NT2/D1 (cell line): ENCODE measurements at regions not wholly inside any gene's neighbourhood (a gene's known extent, or its start where the extent isn't known, plus 50 kb on each side); places are given as distances from the start of the nearest gene placed in this dataset.

Source experiments
- DNase-seq: peaks from one replicate; pipeline ENCODE4 v3.0.0-alpha.2; 2011; ENCODE audit warnings: low read depth, low spot score
- H3K27me3 ChIP-seq: 2 replicates; pipeline ENCODE4 v1.6.0; 2011; ENCODE audit warnings: mild to moderate bottlenecking; ENCODE audit not compliant: insufficient read length, insufficient read depth
- H3K36me3 ChIP-seq: 2 replicates; pipeline ENCODE4 v1.6.1; 2011; ENCODE audit warnings: mild to moderate bottlenecking, low read length, mixed read lengths; ENCODE audit not compliant: insufficient read depth, insufficient read length
- H3K4me1 ChIP-seq: 2 replicates; pipeline ENCODE4 v1.5.1; 2011; ENCODE audit not compliant: insufficient read depth, insufficient read length
- H3K4me3 ChIP-seq: 2 replicates; pipeline ENCODE4 v1.5.1; 2011; ENCODE audit warnings: low read depth; ENCODE audit not compliant: insufficient read length
- H3K9ac ChIP-seq: 2 replicates; pipeline ENCODE4 v1.6.0; 2011; ENCODE audit warnings: low read depth; ENCODE audit not compliant: insufficient read length
- H3K9me3 ChIP-seq: 2 replicates; pipeline ENCODE4 v1.5.1; 2011; ENCODE audit warnings: mild to moderate bottlenecking, low read length; ENCODE audit not compliant: insufficient read depth
- SUZ12 ChIP-seq: IDR thresholded peaks from 2 replicates; pipeline ENCODE4 v1.6.1; 2011; ENCODE audit not compliant: insufficient read length, insufficient read depth; ENCODE audit errors: extremely low read depth
- YY1 ChIP-seq: IDR thresholded peaks from 2 replicates; pipeline ENCODE4 v1.6.1; 2011; ENCODE audit not compliant: insufficient read length, insufficient read depth
- ZNF274 ChIP-seq: IDR thresholded peaks from 2 replicates; pipeline ENCODE4 v1.6.1; 2011; ENCODE audit warnings: mild to moderate bottlenecking, low read depth, low read length

DNA sequence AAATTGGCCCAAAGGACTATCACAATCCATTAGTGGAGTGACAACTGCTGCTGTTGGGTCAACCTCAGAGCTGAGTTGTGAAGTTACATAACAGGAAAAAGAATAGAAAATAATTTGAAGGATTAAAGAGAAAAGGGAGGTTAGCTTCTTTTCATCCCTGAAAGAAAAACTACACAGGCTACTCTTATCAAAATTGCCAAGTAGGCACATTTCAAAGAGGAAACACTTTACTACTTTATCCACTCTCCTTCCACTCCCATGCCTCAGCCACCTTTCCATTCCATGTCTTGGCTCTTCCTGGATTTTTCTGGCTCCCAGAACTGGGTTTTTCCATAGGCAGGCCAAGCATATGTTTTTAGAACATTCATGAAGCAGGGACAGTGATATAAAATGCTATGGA is 384.0 kb upstream of the RORA start:
- H3K36me3 ChIP-seq, result no peaks in the 10 kb centered on the region
- TF ChIP-seq SUZ12, result no peak
- no peak for TF ChIP-seq YY1
- TF ChIP-seq ZNF274, result no peak
- peaks cover 6% of the 10 kb centered on the region; the same call in 1 of the 2 replicates for H3K9me3 ChIP-seq
- H3K4me1 ChIP-seq, result no peaks in the 10 kb centered on the region
- H3K9ac ChIP-seq, result no peak overlapping the region
- no peaks in the 10 kb centered on the region for H3K27me3 ChIP-seq
- DNase-seq, result no peak
- no peak overlapping the region for H3K4me3 ChIP-seq

DNA sequence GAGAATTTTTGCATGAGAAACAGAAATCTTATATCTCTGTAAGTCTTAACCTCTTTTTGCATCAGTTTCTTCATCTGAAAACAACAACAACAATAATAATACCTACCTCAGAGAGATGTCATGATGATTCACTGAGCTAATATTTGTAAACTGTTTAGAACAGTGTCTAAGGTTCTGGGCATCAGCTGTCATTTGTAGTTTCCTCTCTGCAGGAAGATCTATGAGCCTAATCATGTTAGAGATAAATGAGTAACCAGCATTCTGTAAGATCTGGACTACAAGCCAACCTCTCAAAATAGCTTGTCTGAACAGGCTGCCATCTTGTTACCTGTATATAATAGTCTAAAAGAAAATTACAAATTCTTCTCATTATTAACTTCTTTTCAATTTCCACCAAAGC is 383.0 kb upstream of the RORA start:
- H3K36me3 ChIP-seq, result no peaks in the 10 kb centered on the region
- H3K9me3 ChIP-seq, result peaks cover 6% of the 10 kb centered on the region; the same call in 1 of the 2 replicates
- no peak overlapping the region for H3K9ac ChIP-seq
- TF ChIP-seq ZNF274, result no peak
- no peak for TF ChIP-seq YY1
- no peak for TF ChIP-seq SUZ12
- no peak for DNase-seq
- H3K4me1 ChIP-seq, result no peaks in the 10 kb centered on the region
- H3K27me3 ChIP-seq, result no peaks in the 10 kb centered on the region
- H3K4me3 ChIP-seq, result no peak overlapping the region

DNA sequence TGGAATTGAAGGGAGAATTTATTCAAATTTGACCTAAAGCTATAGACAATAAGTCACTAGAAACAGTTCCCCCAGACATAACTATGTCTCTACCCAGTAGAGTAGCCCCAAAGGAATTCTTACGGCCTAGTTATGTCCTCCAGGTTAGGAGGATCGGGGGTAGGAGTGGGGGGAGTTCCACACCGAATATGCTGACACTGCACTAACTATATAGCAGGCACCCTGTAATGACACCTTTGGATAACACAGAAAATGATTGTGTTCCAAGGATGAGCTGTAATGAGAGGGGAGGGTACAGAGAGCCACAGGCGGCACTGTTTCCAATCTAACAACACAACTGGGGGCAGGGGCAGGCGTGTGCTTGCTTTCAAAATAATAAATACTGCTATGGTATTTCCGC is 376.2 kb upstream of the RORA start:
- DNase-seq, result no peak
- no peaks in the 10 kb centered on the region for H3K36me3 ChIP-seq
- H3K27me3 ChIP-seq, result no peaks in the 10 kb centered on the region
- no peaks in the 10 kb centered on the region for H3K4me1 ChIP-seq
- TF ChIP-seq ZNF274 (no peak), YY1 (no peak), SUZ12 (no peak)
- H3K9me3 ChIP-seq, result no peaks in the 10 kb centered on the region
- H3K4me3 ChIP-seq, result no peak overlapping the region
- H3K9ac ChIP-seq, result no peak overlapping the region

DNA sequence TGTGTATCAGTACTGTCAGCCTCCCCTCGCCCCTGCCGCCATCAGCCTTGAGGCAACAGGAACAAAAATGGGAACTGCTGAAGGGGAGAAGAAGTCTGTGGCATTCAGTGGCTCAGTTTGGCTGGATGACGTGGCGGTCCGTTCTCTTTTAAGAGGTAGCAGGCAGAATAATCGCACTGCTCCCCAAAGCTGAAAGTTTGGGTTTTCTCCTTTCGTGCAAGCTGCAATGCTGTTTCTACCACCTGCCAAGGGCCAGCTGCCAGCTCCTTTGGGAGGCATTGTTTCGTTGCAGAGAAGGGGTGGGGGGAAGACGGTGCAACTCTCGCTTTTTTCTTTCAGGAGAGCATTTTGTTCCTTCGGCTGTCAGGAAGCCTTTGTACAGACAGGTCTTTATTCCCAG is 369.6 kb upstream of the RORA start:
- H3K27me3 ChIP-seq, result no peaks in the 10 kb centered on the region
- H3K4me3 ChIP-seq, result no peak overlapping the region
- no peaks in the 10 kb centered on the region for H3K36me3 ChIP-seq
- H3K4me1 ChIP-seq, result no peaks in the 10 kb centered on the region
- H3K9ac ChIP-seq, result no peak overlapping the region
- no peak for DNase-seq
- no peak for TF ChIP-seq ZNF274
- no peak for TF ChIP-seq SUZ12
- no peak for TF ChIP-seq YY1
- H3K9me3 ChIP-seq, result no peaks in the 10 kb centered on the region

DNA sequence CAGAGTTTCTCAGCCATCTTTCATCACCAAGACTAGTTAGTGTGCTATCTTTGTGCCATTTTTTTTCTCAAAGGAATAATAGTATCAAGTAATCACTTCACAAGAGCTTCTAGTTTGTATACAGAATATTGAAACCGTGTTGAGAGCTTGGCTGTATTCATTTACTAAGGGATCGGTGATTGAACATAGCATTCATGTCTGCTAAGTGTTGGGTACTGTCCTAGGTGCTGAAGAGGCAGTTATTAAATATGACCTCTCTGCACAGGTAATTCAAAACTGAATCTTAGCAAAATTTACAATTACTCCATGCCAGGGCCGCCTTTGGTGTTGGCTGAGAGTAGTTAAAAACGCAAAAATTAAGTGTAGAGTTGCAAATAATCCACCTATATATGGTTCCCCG is 355.3 kb upstream of the RORA start:
- Histone ChIP-seq H3K36me3 (no peaks in the 10 kb centered on the region), H3K4me1 (no peaks in the 10 kb centered on the region), H3K9me3 (no peaks in the 10 kb centered on the region), H3K4me3 (no peak overlapping the region), H3K27me3 (no peaks in the 10 kb centered on the region), H3K9ac (no peak overlapping the region)
- no peak for TF ChIP-seq ZNF274
- no peak for TF ChIP-seq YY1
- no peak for TF ChIP-seq SUZ12
- no peak for DNase-seq

DNA sequence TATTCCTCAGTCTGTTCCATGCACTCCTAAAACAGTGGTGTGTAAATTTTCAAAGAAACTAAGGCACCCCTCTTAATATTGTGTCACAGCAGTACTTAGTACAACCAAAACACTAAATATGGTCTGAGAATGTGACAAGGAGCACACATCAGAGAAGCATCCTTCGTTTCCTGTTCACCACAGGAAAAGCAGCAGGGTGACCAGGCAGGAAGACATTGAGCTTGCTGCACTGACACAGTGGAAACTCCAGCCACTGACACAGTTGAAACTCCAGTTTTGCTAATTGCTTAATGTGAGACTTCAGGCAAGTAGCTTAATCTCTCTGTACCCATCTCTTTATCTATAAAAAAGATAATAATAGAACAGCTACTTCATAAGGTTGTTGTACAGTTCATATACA is 353.0 kb upstream of the RORA start:
- Histone ChIP-seq H3K9ac (no peak overlapping the region), H3K4me3 (no peak overlapping the region), H3K4me1 (no peaks in the 10 kb centered on the region), H3K9me3 (no peaks in the 10 kb centered on the region), H3K27me3 (no peaks in the 10 kb centered on the region), H3K36me3 (no peaks in the 10 kb centered on the region)
- TF ChIP-seq ZNF274, result no peak
- TF ChIP-seq SUZ12, result no peak
- TF ChIP-seq YY1, result no peak
- no peak for DNase-seq

DNA sequence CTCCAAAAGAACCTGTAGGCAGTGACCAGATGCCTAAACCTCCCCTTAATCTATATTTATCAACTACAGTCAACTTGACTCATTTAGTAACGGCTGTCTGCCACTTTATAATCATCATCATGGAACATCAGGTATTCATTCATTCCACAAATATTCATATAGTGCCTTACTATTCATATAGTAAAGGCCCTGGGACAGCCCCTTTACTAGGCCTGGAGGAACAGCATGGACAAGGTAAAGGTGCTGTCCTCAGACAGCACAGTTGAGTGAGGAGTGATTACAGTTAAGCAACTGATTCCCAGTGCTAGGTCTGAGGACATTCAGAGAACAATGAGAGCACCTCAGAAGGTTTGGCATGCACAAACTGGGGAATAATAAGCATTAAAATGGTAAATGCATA is 346.5 kb upstream of the RORA start:
- TF ChIP-seq ZNF274 (no peak), SUZ12 (no peak), YY1 (no peak)
- Histone ChIP-seq H3K36me3 (no peaks in the 10 kb centered on the region), H3K9me3 (no peaks in the 10 kb centered on the region), H3K27me3 (no peaks in the 10 kb centered on the region), H3K4me1 (no peaks in the 10 kb centered on the region), H3K4me3 (no peak overlapping the region), H3K9ac (no peak overlapping the region)
- DNase-seq, result no peak

DNA sequence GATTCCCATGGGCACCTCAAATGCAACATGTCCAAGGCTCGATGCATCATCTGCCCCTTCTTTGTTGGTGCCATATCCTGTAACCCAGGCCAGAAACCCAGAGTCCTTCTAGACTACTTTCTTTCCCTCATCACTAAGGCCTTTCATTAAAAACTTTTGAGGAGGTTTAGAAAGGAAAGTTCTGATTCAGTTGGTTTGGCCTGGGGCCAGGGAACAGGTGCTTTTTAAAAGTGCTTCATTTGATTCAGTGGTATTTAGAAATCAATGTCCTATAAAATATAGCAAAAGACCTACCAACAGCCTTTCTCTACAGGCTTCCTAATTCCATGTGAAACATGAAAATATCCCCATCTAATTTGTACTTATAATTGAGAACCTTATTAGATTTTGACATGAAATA is 341.9 kb upstream of the RORA start:
- no peak for DNase-seq
- Histone ChIP-seq H3K4me1 (no peaks in the 10 kb centered on the region), H3K9ac (no peak overlapping the region), H3K36me3 (no peaks in the 10 kb centered on the region), H3K9me3 (no peaks in the 10 kb centered on the region), H3K4me3 (no peak overlapping the region), H3K27me3 (no peaks in the 10 kb centered on the region)
- no peak for TF ChIP-seq ZNF274
- TF ChIP-seq YY1, result no peak
- no peak for TF ChIP-seq SUZ12

DNA sequence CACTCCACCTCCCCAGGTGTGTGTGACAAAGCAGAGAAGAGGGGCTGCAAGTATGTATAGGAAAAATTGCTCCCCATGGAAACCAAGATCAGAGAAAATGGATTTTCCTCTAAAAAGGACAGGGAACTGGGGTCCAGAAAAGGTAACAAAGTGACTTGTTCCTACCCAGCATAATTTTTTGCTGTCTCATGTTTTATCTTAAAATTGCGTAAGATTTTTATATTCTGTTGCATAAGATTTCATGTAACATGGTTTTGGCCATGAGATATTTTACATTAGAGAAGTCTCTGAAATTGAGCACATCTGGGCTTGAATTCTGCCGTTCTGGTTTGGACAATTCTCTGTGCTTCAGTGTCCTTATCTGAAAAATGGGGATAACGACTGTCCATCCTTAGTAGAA is 335.7 kb upstream of the RORA start:
- no peaks in the 10 kb centered on the region for H3K4me1 ChIP-seq
- peaks cover 4% of the 10 kb centered on the region; the same call in 1 of the 2 replicates for H3K9me3 ChIP-seq
- no peak overlapping the region for H3K9ac ChIP-seq
- no peak overlapping the region for H3K4me3 ChIP-seq
- no peak for DNase-seq
- H3K27me3 ChIP-seq, result no peaks in the 10 kb centered on the region
- TF ChIP-seq ZNF274, result no peak
- no peak for TF ChIP-seq SUZ12
- H3K36me3 ChIP-seq, result no peaks in the 10 kb centered on the region
